PC-9 (cell line): ENCODE measurements at regions not wholly inside any gene's neighbourhood (a gene's known extent, or its start where the extent isn't known, plus 50 kb on each side); places are given as distances from the start of the nearest gene placed in this dataset.

Source experiments
- BruUV-seq: library from RNA; stranded (reverse); fragments of 400-500 nt; replicated peaks from 2 replicates; lab custom pipeline; 2021; lab: Mats Ljungman, UMichigan
- CTCF ChIA-PET: fragments of 300-600 bp; sonication (Branson Sonifier 250); formaldehyde crosslinking; loops from one replicate; lab custom pipeline; 2022; ENCODE audit warnings: antibody characterized with exemption; lab: Charles Lee
- POLR2A ChIA-PET: fragments of 300-600 bp; sonication (Branson Sonifier 250); formaldehyde crosslinking; loops from one replicate; lab custom pipeline; 2022; ENCODE audit warnings: antibody characterized with exemption; ENCODE audit not compliant: unreplicated experiment; lab: Charles Lee
- DNase-seq, 2 experiments: peaks; one replicate each; pipeline versions ENCODE4 v3.0.0 to v3.0.0-alpha.2; 2015 to 2022; ENCODE audit warnings: mixed read lengths in 1 of 2
- H2AFZ ChIP-seq: fragments of 200-600 bp; sonication (generic); 2 replicates; pipeline ENCODE4 v1.8.1; 2017; ENCODE audit warnings: antibody characterized with exemption
- H3F3A ChIP-seq: fragments of 200-600 bp; sonication (generic); 2 replicates; pipeline ENCODE4 v1.8.1; 2017; ENCODE audit warnings: antibody characterized with exemption, mild to moderate bottlenecking, low read depth; ENCODE audit not compliant: insufficient read depth
- H3K27ac ChIP-seq: fragments of 200-600 bp; sonication (generic); 2 replicates; pipeline ENCODE4 v1.6.1; 2016; ENCODE audit warnings: mixed run types
- H3K27me3 ChIP-seq: fragments of 200-600 bp; sonication (generic); 2 replicates; pipeline ENCODE4 v1.6.1; 2016; ENCODE audit warnings: low read depth, mixed run types; ENCODE audit not compliant: insufficient read depth
- H3K36me3 ChIP-seq: fragments of 200-600 bp; sonication (generic); 2 replicates; pipeline ENCODE4 v1.6.1; 2016; ENCODE audit warnings: low read depth, mixed run types
- H3K4me1 ChIP-seq: fragments of 200-600 bp; sonication (generic); replicated peaks from 2 replicates; pipeline ENCODE4 v1.6.1; 2016; ENCODE audit warnings: mixed run types; ENCODE audit not compliant: insufficient read depth
- H3K4me2 ChIP-seq: fragments of 200-600 bp; sonication (generic); 2 replicates; pipeline ENCODE4 v1.6.1; 2017; ENCODE audit warnings: mixed run types
- H3K4me3 ChIP-seq: fragments of 200-600 bp; sonication (generic); 2 replicates; pipeline ENCODE4 v1.6.1; 2016; ENCODE audit warnings: mixed run types
- H3K79me2 ChIP-seq: fragments of 200-600 bp; sonication (generic); 2 replicates; pipeline ENCODE4 v1.6.1; 2017; ENCODE audit warnings: low read depth, mixed run types
- H3K9me2 ChIP-seq: fragments of 200-600 bp; sonication (generic); 2 replicates; pipeline ENCODE4 v1.8.1; 2017; ENCODE audit warnings: mild to moderate bottlenecking; ENCODE audit not compliant: insufficient read depth
- H3K9me3 ChIP-seq: fragments of 200-600 bp; sonication (generic); 2 replicates; pipeline ENCODE4 v1.8.1; 2016; ENCODE audit warnings: low read depth; ENCODE audit not compliant: insufficient read depth
- H4K20me1 ChIP-seq: fragments of 200-600 bp; sonication (generic); 2 replicates; pipeline ENCODE4 v1.8.1; 2017; ENCODE audit not compliant: insufficient read depth
- EZH2 ChIP-seq: fragments of 200-600 bp; sonication (generic); IDR thresholded peaks from 2 replicates; pipeline ENCODE4 v1.8.0; 2017; ENCODE audit warnings: antibody characterized with exemption, low read depth
- intact Hi-C: fragments of 100-400 bp; cut with micrococcal nuclease; formaldehyde crosslinking; loops from one replicate; pipeline ENCODE4 v1.10.0; 2022; ENCODE audit not compliant: unreplicated experiment
- TF ChIP-seq, protein P1 (sequence below): fragments of 200-600 bp; sonication (generic); conservative IDR thresholded peaks from 2 replicates; pipeline ENCODE4 v1.6.1; 2017; ENCODE audit warnings: mixed run types, antibody characterized with exemption, mild to moderate bottlenecking, moderate library complexity

DNA sequence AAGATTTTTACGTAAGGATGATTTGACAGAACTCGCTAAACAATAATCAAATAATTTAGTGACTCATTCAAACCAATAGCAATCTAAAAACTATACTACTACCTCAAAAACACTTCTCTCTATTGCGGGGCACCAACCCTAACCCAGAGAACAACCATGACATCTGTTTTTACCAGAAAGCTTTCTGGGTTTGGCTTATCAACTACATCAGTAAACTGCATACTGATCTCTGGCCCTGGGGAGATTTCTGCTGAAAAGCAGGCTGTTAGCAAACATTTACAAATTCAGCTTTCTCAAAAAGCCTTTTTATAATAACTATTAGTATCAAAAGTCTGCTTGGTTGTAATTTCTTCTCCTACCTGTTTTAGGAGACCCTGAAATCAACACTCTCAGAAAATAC is 144.5 kb upstream of the ZWINT start:
- no TSS peak for BruUV-seq
- intact Hi-C loops = no loop called here
- H3K4me2 ChIP-seq = no peak overlapping the region
- no peaks in the 10 kb centered on the region for H3K4me1 ChIP-seq
- ChIA-PET POLR2A (no interaction called here), CTCF (no interaction called here)
- H3K4me3 ChIP-seq = no peak overlapping the region
- no peaks in the 10 kb centered on the region for H3K9me2 ChIP-seq
- H3K36me3 ChIP-seq = no peaks in the 10 kb centered on the region
- no peaks in the 10 kb centered on the region for H3K27me3 ChIP-seq
- TF ChIP-seq, protein P1, sequence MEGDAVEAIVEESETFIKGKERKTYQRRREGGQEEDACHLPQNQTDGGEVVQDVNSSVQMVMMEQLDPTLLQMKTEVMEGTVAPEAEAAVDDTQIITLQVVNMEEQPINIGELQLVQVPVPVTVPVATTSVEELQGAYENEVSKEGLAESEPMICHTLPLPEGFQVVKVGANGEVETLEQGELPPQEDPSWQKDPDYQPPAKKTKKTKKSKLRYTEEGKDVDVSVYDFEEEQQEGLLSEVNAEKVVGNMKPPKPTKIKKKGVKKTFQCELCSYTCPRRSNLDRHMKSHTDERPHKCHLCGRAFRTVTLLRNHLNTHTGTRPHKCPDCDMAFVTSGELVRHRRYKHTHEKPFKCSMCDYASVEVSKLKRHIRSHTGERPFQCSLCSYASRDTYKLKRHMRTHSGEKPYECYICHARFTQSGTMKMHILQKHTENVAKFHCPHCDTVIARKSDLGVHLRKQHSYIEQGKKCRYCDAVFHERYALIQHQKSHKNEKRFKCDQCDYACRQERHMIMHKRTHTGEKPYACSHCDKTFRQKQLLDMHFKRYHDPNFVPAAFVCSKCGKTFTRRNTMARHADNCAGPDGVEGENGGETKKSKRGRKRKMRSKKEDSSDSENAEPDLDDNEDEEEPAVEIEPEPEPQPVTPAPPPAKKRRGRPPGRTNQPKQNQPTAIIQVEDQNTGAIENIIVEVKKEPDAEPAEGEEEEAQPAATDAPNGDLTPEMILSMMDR = no peak
- no peak for TF ChIP-seq EZH2
- no peaks in the 10 kb centered on the region for H3K79me2 ChIP-seq
- H4K20me1 ChIP-seq = no peaks in the 10 kb centered on the region
- no peak overlapping the region for H2AFZ ChIP-seq
- no peak for DNase-seq
- no peaks in the 10 kb centered on the region for H3F3A ChIP-seq
- no peaks in the 10 kb centered on the region for H3K9me3 ChIP-seq
- H3K27ac ChIP-seq = no peak overlapping the region

DNA sequence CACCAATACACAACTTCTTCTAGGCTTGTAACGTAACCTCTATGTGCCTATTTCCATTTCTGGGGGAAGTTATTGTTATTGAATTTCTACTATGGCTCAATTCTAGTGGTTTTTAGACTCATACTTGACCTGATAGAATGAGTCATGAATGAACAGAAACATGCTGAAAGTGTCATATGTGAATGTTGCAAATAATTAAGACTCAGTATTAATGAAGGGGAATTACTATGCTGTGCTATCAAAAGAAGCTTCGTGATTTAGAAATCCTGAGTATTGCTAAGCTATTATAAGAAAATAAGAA is 135.1 kb upstream of the ZWINT start:
- no peaks in the 10 kb centered on the region for H3K9me3 ChIP-seq
- no TSS peak for BruUV-seq
- DNase-seq = no peak
- H3F3A ChIP-seq = no peaks in the 10 kb centered on the region
- no peaks in the 10 kb centered on the region for H3K79me2 ChIP-seq
- TF ChIP-seq EZH2 = no peak
- TF ChIP-seq, protein P1 = no peak
- intact Hi-C loops = no loop called here
- no peaks in the 10 kb centered on the region for H4K20me1 ChIP-seq
- no peak overlapping the region for H3K4me3 ChIP-seq
- H3K27me3 ChIP-seq = no peaks in the 10 kb centered on the region
- no peak overlapping the region for H3K27ac ChIP-seq
- no peak overlapping the region for H3K4me2 ChIP-seq
- no peaks in the 10 kb centered on the region for H3K4me1 ChIP-seq
- ChIA-PET CTCF (no interaction called here), POLR2A (no interaction called here)
- H3K9me2 ChIP-seq = no peaks in the 10 kb centered on the region
- no peaks in the 10 kb centered on the region for H3K36me3 ChIP-seq
- H2AFZ ChIP-seq = no peak overlapping the region

DNA sequence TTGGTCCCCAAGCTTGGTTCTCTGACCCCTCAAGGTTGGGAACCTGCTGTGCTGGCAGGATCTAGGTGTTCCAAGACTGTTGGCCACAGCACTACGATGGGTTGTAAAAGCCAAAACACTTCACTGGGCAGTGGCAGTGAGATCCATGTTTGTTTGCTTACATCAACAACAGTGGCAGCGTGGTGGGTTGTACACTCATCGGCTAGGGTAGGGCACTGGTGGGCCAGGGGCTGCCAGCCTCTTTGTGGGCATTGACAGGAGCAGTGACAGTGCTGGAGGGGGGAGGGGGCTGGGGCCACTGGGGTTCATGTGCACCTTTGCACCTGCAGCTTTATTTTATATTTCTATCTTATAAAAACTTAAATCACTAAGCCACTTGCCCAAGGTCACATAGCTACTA is 126.7 kb upstream of the ZWINT start:
- no peak for TF ChIP-seq EZH2
- TF ChIP-seq, protein P1 = no peak
- Histone ChIP-seq H3K27me3 (no peaks in the 10 kb centered on the region), H4K20me1 (no peaks in the 10 kb centered on the region), H3K9me2 (no peaks in the 10 kb centered on the region), H3F3A (no peaks in the 10 kb centered on the region), H3K4me3 (no peak overlapping the region), H2AFZ (no peak overlapping the region), H3K79me2 (no peaks in the 10 kb centered on the region), H3K9me3 (no peaks in the 10 kb centered on the region), H3K4me2 (no peak overlapping the region), H3K27ac (no peak overlapping the region), H3K4me1 (no peaks in the 10 kb centered on the region), H3K36me3 (no peaks in the 10 kb centered on the region)
- no peak for DNase-seq
- intact Hi-C loops = no loop called here
- POLR2A ChIA-PET = no interaction called here
- CTCF ChIA-PET = no interaction called here
- BruUV-seq = no TSS peak
